ENCODE measurements at regions not wholly inside any gene's neighbourhood (a gene's known extent, or its start where the extent isn't known, plus 50 kb on each side); places are given as distances from the start of the nearest gene placed in this dataset.

DNA sequence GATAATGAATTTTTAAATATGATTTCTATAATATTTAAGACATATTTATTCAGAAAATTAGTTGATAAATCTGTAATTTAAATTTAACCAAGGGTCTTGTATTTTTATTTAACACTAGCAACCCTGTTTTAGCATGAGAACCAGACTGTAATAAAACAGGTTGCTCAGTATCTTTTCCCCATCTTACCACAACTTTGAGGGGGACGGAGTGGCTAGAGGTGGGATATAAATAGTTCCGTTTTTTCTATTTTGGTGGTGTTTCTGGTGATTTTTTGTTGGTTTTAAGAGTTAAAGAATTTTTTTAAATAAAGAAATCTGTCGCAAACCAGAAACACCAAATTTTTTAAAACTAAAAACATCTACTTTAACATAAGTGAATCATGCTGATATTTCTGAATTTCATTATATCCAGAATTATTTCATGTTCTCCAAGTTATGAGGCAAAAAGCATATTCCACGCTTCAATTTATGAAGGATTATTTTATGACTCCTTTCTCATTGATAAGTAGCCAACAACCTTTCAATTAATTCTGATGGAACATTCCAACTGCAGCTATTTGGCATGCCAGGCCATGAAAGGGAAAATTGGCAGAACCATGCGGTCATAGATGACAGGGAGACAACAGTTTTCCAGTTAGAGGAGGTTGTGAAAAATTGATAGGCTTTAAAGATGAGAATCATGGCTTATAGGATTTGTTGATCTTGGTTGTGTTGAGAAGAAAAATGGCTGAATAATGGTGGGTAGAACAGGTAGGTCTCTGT, 151.9 kb upstream of the CARMIL1 start:
- Histone ChIP-seq H2AFZ (no peak overlapping the region), H3K27me3 (no peaks in the 10 kb centered on the region), H3K27ac (no peak overlapping the region), H4K20me1 (ENCODE audit: insufficient read depth, poor library complexity, severe bottlenecking) (no peaks in the 10 kb centered on the region), H3K79me2 (no peaks in the 10 kb centered on the region), H3K9me2 (replicated peaks; ENCODE audit: insufficient read depth) (no peaks in the 10 kb centered on the region), H3K4me2 (no peak overlapping the region), H3K4me3 (no peak overlapping the region), H3K36me3 (replicated peaks; ENCODE audit: insufficient read depth, low read depth) (no peaks in the 10 kb centered on the region), H3K9me3 (ENCODE audit: low read depth) (no peaks in the 10 kb centered on the region), H3K4me1 (ENCODE audit: insufficient read depth) (no peaks in the 10 kb centered on the region)
- TF ChIP-seq EZH2 (IDR thresholded peaks at IDR 0.05; ENCODE audit: borderline replicate concordance) = no peak
- TF ChIP-seq CTCF (IDR thresholded peaks at IDR 0.05; ENCODE audit: poor library complexity) = no peak
- no peak for TF ChIP-seq EZH2phosphoT487 (IDR thresholded peaks at IDR 0.05; ENCODE audit: low read depth, severe bottlenecking, unreplicated experiment)
- WGBS (ENCODE audit: low lambda C conversion rate, missing lambda C conversion rate) = 90% methylated on average over 5 of the region's 5 CpGs
- no peak for DNase-seq (ENCODE audit: low spot score)

DNA sequence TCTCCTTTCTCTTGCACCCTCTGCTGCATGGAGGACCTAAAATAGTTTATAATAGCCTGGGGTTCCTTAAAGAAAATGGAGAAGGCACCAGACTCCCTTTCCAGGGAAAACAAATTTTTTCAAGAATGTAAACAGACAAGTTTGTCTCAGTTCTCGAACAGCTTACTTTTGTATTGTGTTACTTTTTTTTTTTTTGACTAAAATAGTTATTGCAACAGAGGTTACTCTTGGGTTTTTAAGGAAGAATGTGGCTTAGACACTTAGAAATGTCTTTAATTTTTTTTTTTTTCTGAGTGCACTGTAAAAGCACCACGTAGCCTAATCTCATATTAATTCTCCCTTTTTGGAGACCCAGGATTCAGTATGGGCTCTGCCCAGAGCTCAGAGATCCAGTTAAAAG, 148.7 kb upstream of the CARMIL1 start:
- H3K79me2 ChIP-seq = no peaks in the 10 kb centered on the region
- H3K36me3 ChIP-seq (replicated peaks; ENCODE audit: insufficient read depth, low read depth) = no peaks in the 10 kb centered on the region
- H3K9me3 ChIP-seq (ENCODE audit: low read depth) = peaks cover 11% of the 10 kb centered on the region
- no peaks in the 10 kb centered on the region for H3K4me1 ChIP-seq (ENCODE audit: insufficient read depth)
- H3K27ac ChIP-seq = no peak overlapping the region
- WGBS (ENCODE audit: low lambda C conversion rate, missing lambda C conversion rate) = 60% methylated on average over 2 of the region's 2 CpGs
- H3K4me2 ChIP-seq = no peak overlapping the region
- H3K9me2 ChIP-seq (replicated peaks; ENCODE audit: insufficient read depth) = no peaks in the 10 kb centered on the region
- H3K4me3 ChIP-seq = no peak overlapping the region
- H2AFZ ChIP-seq = no peak overlapping the region
- DNase-seq (ENCODE audit: low spot score) = no peak
- H3K27me3 ChIP-seq = no peaks in the 10 kb centered on the region
- TF ChIP-seq EZH2phosphoT487 (IDR thresholded peaks at IDR 0.05; ENCODE audit: low read depth, severe bottlenecking, unreplicated experiment) = no peak
- H4K20me1 ChIP-seq (ENCODE audit: insufficient read depth, poor library complexity, severe bottlenecking) = no peaks in the 10 kb centered on the region

- Histone ChIP-seq H3K27ac (no peak overlapping the region), H3K79me2 (no peaks in the 10 kb centered on the region), H3K4me1 (ENCODE audit: insufficient read depth) (no peaks in the 10 kb centered on the region), H2AFZ (no peak overlapping the region), H3K9me3 (ENCODE audit: low read depth) (peaks cover 11% of the 10 kb centered on the region), H4K20me1 (ENCODE audit: insufficient read depth, poor library complexity, severe bottlenecking) (no peaks in the 10 kb centered on the region), H3K4me2 (no peak overlapping the region), H3K4me3 (no peak overlapping the region), H3K27me3 (no peaks in the 10 kb centered on the region), H3K9me2 (replicated peaks; ENCODE audit: insufficient read depth) (no peaks in the 10 kb centered on the region), H3K36me3 (replicated peaks; ENCODE audit: insufficient read depth, low read depth) (no peaks in the 10 kb centered on the region)
- TF ChIP-seq CTCF (IDR thresholded peaks at IDR 0.05; ENCODE audit: poor library complexity) (no peak), EZH2 (IDR thresholded peaks at IDR 0.05; ENCODE audit: borderline replicate concordance) (no peak)
- WGBS (ENCODE audit: low lambda C conversion rate, missing lambda C conversion rate) = 96% methylated on average over 1 of the region's 1 CpG
- DNase-seq (ENCODE audit: low spot score) = no peak
Measured at GRCh38 chr6:25132934-25133333, 146.2 kb upstream of the CARMIL1 start.

DNA sequence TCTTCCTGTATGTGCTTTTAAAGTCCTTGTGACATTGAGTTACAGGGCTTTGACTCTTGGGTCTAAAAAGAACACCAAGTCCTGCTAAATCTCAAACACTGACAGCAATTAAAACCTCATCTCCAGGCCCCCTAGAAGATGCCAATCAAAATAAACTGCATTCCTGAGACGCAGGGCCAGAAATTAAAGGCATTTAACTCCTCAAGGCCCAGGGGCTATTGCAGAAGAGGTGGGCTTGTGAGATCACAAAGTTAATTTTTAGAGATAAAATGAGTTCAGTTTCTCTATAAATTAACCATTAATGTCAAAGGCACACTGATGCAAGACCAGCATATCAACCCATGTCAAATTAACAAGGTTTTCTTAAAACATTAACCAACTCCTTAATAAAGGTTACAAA, 145.6 kb upstream of the CARMIL1 start:
- Histone ChIP-seq H3K36me3 (replicated peaks; ENCODE audit: insufficient read depth, low read depth) (no peaks in the 10 kb centered on the region), H2AFZ (no peak overlapping the region), H3K79me2 (no peaks in the 10 kb centered on the region), H3K9me3 (ENCODE audit: low read depth) (peaks cover 11% of the 10 kb centered on the region), H3K27ac (no peak overlapping the region), H3K4me3 (no peak overlapping the region), H3K4me2 (no peak overlapping the region), H3K27me3 (no peaks in the 10 kb centered on the region), H3K9me2 (replicated peaks; ENCODE audit: insufficient read depth) (no peaks in the 10 kb centered on the region), H4K20me1 (ENCODE audit: insufficient read depth, poor library complexity, severe bottlenecking) (no peaks in the 10 kb centered on the region), H3K4me1 (ENCODE audit: insufficient read depth) (no peaks in the 10 kb centered on the region)
- no peak for DNase-seq (ENCODE audit: low spot score)
- 50% methylated on average over 1 of the region's 1 CpG for WGBS (ENCODE audit: low lambda C conversion rate, missing lambda C conversion rate)
- TF ChIP-seq EZH2phosphoT487 (IDR thresholded peaks at IDR 0.05; ENCODE audit: low read depth, severe bottlenecking, unreplicated experiment) = no peak
- no peak for TF ChIP-seq EZH2 (IDR thresholded peaks at IDR 0.05; ENCODE audit: borderline replicate concordance)
- no peak for TF ChIP-seq CTCF (IDR thresholded peaks at IDR 0.05; ENCODE audit: poor library complexity)

All from hepatocyte (in vitro differentiated cells).